NCI-H2196 treated with DMSO at 0.1 percent for 48 hours (cell line): ENCODE measurements at regions not wholly inside any gene's neighbourhood (a gene's known extent, or its start where the extent isn't known, plus 50 kb on each side); places are given as distances from the start of the nearest gene placed in this dataset.
"Not testable (repeated sequence)": the region's sequence is repeated elsewhere in the genome, so short reads cannot be mapped to it uniquely, and the experiment has no call there.

Source experiments
- DNase-seq: peaks from one replicate; lab custom pipeline; 2025; ENCODE audit not compliant: unreplicated experiment; lab: John Stamatoyannopoulos, UW

DNA sequence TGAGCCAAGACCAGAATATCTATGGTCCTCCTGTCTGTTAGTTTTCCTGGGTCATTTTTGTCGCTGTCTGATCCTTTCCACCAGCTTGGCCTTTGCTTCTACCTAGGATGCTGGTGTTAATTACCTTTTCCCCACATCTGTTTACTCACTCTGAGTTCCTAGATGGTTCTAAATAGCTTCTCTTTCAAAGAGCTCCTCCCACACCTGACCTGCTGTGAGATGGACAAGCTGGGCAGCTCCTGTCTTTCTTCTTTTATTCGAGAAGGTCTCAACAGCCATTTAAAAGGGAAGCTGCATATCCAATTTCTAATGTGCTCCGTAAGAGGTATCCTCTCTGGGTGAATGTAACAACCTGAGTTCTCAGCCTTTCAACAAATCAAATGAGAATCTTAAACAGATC lies 156.2 kb downstream of the HRH4 start:
- DNase-seq = no peak

DNA sequence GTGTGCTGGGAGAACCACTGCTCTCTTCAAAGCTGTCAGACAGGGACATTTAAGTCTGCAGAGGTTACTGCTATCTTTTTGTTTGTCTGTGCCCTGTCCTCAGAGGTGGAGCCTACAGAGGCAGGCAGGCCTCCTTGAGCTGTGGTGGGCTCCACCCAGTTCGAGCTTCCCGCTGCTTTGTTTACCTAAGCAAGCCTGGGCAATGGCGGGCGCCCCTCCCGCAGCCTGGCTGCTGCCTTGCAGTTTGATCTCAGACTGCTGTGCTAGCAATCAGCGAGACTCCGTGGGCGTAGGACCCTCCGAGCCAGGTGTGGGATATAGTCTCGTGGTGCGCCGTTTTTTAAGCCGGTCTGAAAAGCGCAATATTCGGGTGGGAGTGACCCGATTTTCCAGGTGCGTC lies 164.0 kb downstream of the HRH4 start:
- not testable (repeated sequence) for DNase-seq

DNA sequence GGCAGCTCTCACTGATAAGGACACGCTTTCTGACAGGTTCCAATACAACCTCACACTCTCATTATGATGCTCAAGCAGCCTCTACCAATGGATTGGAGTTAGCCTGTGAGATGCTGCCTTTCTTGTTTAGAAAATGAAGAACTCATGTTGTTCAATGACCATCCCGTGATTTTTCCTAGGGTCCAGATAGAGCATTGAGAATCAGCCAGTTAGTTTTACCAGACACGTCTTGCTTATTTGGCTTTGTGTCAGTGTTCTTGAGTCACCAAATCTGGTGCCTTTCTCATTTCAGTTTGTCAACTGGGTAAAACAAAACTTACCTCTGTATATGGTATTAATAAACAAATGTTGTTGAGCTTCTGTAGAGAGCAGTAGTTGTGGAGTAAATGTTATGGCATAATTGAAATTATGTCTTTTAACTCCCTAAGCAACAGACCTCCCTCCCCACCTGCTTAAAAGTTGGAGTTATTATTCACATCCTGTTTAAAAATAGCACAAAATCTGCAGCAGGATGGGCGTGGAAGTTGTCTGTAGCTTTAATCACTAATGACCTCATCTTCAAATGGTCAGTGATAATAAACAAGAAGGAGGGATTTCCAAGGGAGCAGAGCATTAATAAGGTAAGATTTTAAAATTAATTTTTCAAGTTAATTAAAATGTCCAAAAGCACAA lies 167.3 kb downstream of the HRH4 start:
- no peak for DNase-seq

DNA sequence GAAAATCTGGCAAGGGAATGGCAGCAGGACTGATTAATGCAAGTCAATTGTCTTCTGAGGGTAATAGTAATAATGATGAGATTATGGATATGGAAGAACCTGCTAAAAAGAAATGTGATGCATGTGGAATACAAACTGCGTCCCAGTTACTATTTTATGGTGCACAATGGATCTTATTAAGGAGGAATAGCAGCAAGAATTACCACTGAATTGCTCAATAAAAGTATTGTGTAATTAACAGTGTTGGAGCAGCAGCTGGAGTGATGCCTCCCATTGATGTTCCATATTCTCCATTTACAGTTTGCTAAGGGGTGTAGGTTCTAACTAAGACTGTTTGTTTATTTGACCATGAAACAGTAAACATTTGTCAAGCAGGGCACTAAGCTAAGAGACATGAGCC lies 167.9 kb downstream of the HRH4 start:
- DNase-seq = no peak

DNA sequence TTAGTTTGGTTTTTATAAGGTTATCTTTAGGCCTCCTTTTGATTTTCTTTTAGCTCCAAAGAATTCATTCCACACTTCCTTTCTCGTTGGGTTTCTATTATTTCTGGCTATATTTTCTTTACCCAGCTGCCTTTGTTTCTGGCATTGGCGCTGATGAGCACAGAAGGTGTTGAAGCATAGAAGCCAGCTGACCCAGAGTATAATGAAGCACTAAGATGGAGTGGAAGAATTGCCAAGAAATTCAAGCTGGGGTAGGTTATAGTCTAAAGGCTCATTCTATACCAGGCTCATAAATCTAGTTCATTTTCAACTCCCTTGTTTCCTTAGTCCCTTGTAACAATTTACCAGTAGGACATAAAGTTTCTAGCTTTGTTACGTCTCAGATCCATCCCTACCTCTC lies 169.5 kb downstream of the HRH4 start:
- no peak for DNase-seq

DNA sequence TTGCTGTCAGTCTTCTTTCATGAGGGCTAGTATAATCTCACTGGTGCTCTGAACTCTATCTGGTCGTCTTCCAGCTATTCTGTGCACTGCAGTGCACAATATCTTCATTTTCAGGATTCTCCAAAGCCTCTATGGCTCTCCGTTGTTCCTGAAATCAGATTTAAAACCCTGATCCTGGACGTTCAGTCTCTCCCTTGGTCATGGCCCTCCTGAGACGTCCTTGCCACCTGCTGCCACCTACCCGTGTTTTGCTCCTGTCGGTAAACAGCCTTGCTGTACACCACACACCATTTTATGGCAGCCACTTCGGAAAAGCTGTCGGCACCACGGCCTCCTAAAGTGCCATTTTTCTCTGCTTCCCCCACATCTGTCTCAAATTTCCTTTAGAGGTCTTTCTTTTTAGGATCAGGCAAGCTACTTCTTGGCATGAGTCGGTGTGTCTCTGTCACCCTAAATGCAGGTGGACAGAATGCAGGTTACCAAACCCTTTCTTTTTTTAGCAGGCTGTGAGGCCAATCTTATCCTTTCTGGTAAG lies 170.0 kb downstream of the HRH4 start:
- DNase-seq = no peak

DNA sequence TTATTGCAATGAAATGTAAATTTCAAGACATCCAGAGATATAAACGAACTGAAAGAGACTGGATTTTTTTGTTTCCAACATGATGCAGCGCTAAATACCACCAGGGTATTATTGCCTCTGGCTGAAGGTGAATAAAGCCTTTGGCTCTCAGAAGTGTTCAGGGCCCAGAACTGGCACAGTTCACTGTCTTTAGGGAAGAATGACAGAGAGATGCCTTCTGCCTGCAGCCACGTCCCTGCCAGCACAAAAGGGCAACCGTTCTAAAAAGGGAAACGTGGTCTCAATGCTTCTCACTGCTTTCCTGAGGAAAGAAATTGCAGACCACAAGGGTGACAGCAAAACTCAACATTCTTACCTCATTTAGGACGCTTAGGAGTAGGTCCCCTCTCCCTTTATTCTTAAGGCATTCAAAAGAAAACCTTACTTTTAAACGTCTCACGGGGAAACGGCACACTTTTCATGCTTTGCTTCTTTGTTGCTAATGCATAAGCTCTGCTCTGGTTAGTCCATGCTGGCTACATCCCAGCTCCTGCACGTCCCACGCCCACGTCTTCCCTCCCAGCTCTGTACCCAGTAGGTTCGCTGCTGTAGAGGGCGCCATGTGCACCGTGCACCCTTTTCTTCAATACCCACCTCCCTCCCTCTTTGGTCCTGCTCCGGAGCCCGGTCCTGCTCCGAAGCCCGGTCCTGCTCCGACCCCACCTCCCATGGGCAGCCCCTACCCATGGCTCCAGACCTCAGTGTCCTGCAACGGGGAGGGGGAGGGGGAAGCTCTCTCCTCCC lies 171.0 kb downstream of the HRH4 start:
- DNase-seq = no peak

DNA sequence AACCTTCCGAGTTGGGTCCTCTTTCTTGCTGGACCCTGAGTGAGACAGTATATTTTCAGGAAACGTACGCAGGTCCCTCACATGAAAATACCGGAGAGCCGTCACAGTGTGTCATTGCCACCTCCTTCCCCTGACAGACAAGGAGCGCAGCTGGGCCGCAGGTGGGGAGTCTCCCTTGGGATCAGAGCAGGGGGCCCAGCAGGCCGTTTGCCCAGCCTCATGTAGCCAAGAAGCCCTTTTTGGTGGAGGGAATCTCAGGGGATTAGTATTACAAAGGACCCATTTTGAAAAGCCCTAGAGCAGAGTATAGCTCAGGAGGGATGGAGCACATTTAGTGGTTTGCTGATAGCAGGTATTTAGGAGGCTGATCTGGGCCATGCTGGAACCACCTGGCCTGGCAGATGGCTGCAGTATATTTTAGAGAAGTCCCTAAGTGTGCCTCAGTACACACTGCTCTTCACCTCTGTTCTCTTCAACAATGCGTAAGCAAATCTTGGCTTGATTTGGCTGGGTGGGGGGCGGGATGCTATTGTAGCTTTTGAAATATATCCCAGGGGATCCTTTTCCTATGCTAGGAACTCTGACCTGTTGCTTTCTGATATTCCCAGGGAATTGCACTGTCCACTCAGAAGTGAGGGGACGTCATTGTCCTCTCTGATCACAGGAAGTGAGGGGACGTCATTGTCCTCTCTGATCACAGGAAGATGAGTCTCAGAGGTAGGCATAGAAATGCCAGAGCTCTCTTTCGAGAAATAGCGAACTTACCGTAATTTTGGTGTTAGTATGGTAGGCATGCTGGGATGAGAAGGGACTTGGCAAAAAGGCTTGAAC lies 171.9 kb downstream of the HRH4 start:
- no peak for DNase-seq

DNA sequence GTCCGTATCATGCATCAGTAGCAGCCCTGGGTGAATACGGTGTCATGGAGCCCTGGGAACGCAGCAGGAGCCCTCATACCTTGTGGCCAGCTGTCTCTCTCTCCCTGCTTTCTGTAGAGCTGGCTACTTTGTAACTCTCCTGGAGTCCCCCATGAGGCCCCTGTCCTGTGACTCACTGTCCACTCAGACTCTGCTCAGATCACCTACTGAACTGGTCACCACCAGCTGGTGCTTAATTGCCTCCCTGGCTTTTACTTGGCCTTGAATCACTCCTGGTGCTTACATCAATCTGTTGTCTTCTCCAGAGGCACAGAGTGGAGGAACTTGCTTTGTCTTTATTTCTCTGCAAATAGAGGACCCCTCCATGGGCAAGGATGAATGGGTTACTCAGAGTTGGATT lies 172.7 kb downstream of the HRH4 start:
- no peak for DNase-seq

DNA sequence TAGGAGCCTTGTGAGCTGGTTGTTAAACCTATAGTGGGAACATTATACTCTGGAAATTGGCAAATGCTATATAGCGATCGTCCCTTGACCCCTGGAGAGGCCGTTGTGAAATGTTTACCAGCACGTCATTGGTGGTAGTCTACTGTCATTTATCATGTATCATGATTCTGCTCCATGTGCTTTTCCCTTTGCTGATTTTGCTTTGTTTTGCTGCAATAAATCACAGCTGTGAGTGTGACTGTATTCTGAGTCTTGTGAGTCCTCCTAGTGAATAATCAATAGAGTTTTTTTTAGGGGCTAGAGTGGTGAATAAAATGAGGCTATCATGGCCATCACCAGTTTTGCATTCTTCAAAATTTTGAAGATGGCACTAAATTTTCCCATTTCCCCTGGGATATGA lies 189.1 kb downstream of the HRH4 start:
- no peak for DNase-seq

DNA sequence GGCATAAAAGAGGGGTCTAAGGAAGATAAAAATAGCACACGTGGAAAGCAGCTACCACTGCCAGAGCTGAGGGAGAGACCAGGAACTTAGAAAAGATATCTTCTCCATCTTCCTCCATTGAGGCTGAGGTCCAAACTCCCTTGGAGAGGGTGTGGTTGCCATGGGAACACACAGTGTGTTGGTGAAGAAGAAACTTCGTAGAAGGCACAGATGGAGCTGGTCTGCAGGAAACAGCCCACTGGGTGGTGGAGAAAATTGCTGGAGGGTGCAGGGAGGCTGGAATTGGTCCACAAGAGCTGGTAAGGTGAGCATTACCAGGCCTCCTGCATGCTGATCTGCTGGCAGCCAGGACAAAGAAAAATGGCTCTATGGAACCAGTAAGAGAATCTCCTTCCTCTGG lies 191.0 kb downstream of the HRH4 start:
- no peak for DNase-seq

DNA sequence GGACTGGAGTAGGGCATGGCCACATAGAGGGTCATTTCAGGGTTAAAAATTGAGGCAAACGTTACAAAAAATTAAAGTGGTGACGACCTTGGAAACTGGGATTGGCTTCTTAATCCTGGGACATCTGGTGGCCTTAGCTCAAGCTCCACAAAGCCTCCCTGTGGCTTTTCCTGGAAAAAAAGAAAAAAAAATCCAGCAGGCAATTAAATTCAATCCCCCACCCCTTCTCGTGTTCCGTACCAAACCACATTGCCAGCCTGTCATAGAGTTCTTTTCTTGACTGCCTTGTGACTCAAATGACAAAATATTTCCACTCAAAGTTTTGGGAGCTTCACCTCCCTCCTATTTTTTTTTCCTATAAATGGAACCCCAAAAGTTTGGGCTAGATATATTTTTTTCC lies 195.6 kb downstream of the HRH4 start:
- DNase-seq = no peak

DNA sequence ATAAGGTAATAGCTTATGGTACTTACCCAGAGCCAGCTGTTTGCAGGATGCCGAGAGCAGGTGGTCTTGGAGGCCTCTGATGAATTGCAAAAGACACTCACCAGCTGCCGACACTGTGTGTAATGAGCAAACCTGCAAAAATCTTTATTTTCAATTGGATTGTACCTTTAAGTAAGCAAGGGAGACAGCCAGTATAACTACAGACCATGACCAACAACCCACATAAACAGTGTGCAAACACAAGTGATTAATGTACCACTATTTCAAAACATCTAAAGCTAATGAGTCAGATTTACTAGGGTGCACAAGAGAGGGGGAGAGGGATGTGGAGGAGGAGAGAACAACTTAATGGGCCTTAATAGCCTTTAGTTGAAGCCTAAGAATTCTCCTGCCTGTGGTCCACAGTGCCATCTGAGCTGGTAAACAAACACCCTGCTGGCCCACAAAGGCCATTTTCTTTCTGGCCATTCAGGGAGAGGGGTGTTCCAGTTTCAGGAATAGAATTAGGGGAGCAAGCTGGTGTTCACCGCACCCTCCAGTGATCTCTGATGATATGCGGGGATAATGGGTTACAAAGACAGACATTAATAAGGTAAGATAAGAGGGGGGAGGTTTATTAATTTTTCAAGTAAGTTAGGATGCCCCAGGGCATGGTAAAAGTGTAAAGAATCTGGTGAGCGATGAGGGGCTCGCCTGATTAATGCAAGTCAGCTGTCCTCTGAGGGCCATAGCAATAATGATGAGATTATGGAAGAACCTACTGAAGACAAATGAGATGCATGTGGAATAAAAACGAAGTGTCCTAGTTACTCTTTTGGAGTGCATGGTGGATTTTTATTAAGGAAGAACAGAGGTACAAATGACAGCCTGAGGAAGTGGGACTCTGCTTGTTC lies 196.4 kb downstream of the HRH4 start:
- no peak for DNase-seq

DNA sequence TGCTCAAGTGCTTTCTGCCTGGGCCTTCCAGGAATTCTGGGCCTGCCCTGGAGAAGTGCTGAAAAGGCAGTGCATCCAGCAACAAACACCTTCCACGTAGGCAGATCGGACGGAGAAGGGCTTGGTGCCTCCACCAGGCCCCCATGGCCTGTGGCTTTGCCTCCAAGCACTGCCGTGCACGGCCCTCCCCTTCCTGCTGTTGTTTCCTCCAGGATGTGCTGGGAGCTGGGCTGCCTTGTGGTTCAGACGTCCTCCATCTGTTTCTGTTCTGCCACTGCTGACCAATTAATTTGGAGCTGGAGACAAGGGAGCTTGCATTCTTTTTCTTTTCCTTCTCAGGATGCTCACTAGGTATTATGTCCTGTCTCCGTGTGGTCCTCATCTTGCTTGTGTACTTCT lies 197.0 kb downstream of the HRH4 start:
- no peak for DNase-seq

DNA sequence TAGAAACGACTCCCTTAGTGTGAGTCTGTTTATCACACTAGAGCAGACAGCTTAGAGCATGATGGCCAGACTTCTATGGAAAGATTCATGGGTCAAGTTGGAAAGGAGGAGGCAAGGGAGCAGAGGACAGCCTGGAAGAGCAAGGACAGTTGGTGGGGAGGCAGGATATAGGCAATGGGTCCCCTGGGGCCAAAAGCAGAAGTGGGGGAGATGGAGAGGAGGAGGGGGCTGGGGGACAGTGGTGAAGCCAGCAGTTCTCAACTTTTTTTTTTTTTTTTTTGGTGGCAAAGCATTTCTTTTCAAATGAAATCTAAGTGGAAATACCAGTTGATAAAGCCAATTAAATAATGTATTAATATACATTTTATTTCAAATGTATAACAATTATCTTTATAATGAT lies 197.9 kb downstream of the HRH4 start:
- DNase-seq = no peak

DNA sequence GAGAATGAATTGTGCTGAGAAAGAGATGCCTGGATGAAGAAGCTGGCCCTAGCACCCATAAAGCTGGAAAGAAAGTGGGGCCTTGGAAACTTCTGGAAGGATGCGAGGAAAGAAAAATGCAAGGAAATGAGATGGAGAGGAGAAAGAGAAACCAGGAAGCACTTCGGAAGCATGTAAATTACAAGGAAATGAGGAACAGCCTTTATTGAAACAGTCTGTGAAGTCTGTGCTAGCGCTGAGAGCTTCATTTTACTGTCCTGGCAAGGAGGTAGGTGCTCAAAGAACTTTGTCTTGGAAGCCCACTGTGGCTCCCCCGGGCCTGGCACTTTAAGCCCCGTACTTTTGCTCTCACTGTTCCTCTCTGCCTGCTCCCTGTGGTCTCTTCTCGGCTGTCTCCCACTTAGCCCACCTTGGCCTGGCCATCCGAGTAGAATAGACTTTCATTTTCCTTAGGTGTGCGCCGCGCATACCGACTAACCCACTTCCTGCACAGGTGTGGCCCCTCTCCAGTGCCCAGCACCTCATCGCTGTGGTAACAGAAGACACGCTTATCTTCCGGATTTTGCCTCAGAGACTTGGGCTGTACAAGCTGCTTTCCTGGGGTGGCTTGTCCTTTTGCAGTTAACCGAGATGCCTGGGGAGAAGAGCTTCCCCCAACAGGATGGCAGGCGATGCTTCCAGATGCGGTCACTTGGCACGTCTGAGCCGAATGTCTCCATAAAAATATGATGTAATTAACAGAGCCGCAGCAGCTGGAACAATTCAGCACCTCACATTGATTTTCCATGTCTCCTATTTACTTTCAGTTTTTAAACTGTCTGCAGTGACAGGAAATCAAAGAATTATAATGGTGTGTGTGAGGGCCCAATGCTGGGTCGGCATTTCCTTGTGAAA lies 199.6 kb downstream of the HRH4 start:
- no peak for DNase-seq

DNA sequence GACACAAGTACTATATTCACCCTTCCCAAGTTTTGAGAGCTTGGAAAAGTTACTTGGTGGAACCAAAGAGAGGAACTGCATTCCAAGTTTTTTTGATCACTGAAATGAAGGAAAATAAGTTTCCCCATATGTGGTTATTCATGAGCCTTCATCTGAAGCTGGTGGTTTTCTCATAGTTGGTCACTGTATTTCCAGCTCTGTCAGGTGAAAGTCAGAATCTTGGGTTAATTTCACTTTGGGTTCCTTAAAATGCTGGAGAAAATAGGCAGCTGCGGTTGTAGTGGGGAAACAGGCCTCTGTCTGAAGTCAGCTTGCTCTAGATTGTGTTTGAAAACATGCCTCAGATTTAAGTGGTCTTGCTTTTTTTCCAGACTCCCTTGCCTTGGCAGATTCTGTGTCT lies 200.5 kb downstream of the HRH4 start:
- DNase-seq = no peak

DNA sequence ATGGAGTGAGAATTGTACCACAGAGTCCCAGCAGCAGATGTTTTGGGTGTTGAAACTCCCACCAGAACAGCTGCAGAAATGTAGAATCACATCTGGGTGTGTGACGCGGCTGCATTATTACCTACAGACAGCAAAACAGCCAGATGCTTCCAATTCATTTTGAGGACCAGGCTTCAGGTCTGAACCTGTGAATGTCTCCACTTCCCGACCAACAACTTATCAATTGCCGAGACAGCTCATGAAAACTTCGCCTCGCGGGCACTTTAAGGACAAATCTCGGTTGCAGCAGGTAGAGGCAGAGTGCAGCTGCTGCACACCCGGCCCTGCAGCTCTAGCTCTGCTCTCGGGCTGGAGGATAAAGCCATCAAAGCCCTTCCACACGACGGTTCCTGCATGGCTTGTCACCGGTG lies 202.0 kb downstream of the HRH4 start:
- no peak for DNase-seq

DNA sequence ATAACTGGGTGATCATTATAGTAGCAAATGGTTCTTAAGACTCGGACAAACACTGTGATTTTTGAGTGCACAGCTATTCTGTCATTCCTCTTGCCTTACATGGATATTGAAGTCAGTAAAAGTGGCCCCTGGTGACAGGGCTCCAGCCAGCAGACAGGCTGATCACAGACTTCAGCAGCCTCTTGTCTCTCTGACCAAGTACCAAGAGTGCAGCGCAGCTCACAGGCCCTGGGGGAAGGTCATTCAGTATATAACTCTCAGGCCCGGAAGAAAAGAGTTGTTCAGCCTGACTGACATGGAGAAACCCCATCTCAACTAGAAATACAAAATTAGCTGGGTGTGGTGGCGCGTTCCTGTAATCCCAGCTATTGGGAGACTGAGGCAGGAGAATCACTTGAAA lies 202.6 kb downstream of the HRH4 start:
- no peak for DNase-seq

DNA sequence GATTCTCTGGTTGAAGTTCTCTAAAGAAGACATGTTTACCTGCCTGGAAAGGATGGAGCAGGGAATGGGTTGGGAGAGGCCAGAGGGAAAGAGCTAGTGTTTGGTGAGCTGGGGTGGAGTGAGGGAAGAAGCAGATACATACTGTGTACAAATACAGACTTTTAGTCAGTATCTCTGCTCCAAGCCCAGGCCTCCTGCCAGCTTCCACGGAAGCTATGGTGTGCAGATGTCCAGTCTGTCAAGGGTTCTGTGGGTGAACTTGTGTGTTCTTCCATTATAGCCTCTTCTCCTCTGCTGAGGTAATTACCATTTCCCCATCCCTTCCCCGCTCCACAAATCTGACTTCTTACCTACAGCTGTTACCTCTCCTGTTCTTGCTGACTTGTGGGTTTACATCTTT lies 208.6 kb downstream of the HRH4 start:
- DNase-seq = no peak
